ENCODE measurements at regions not wholly inside any gene's neighbourhood (a gene's known extent, or its start where the extent isn't known, plus 50 kb on each side); places are given as distances from the start of the nearest gene placed in this dataset.

GRCh38 chr3:27594096-27594690 is 110.0 kb upstream of the SLC4A7 start:
- no peak for TF ChIP-seq CTCF (IDR thresholded peaks at IDR 0.05)
- no peak for TF ChIP-seq POLR2A (IDR thresholded peaks at IDR 0.05)
